Thyroid gland (tissue), 4 donors: ENCODE measurements at regions not wholly inside any gene's neighbourhood (a gene's known extent, or its start where the extent isn't known, plus 50 kb on each side); places are given as distances from the start of the nearest gene placed in this dataset.

Experiments
- CTCF ChIP-seq, 6 experiments: fragments of 200-600 bp in 3 of 6; fragments of 450-650 bp in 3 of 6; sonication (generic) in 3 of 6; IDR thresholded peaks; one replicate each; pipeline ENCODE4 v1.5.1; 2016 to 2019; ENCODE audit warnings: antibody characterized with exemption in 6 of 6, mild to moderate bottlenecking in 2 of 6, inconsistent platforms in 1 of 6, moderate library complexity in 1 of 6
- POLR2A ChIP-seq, 2 donors: fragments of 450-650 bp; IDR thresholded peaks; one replicate each; pipeline ENCODE4 v1.6.1; 2017; ENCODE audit warnings: antibody characterized with exemption in 2 of 2, mild to moderate bottlenecking in 2 of 2, moderate library complexity in 1 of 2

GRCh38 chr7:96800824-96801223 lies 91.2 kb upstream of the SEM1 start:
- no peak for TF ChIP-seq CTCF (IDR thresholded peaks at IDR 0.05)
- no peak for TF ChIP-seq POLR2A (IDR thresholded peaks at IDR 0.05)
